ENCODE measurements at regions not wholly inside any gene's neighbourhood (a gene's known extent, or its start where the extent isn't known, plus 50 kb on each side); places are given as distances from the start of the nearest gene placed in this dataset.
"Not testable (repeated sequence)": the region's sequence is repeated elsewhere in the genome, so short reads cannot be mapped to it uniquely, and the experiment has no call there.

DNA sequence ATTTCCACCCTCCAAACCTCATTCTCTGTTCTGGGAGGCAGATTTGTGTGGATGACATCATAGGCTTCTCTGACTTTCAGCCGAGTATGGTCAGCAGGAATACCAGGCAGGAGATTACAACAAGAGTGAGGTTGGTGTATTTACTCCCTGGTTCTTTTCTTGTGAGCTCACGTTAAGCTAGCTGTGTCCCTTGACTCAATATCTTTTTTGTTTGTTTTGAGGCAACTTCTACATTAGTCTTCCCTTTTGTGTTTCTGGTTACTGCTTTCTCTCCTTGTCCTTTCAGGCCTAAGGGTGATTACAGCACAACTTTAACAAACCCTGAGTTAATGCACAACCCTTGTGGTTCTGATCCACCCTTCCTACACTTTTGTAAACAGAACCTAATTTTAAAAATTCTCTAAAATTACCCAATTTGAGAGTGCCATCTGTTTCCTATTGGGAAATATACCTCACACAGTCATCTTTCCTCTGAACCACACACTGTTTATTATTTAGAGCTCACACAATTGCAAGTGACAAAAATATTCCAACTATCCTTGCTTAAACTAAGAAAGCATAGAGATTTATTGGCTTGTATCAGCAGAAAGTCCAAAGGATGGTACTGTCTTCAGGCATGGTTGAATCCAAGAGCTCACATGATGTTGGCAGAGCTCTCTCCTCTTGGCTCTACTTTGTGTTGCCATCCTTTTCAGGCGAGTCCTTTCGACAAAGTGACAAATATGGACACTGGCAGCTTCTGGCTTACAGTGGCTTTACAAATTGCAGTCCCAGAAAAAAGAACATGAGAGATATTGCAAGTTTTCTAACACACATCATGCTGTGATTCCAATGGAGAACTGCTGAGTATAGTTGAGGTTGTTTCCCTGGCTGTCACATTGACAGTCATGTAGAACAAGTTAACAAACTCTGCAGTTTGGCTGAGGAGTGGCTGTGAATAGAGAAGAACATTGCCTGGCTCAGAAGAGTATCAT is 150.5 kb upstream of the DDIT4L start:
- no peak overlapping the region for H2AFZ ChIP-seq (ENCODE audit: low read length)
- H3K27me3 ChIP-seq (ENCODE audit: insufficient read depth, low read length) = no peaks in the 10 kb centered on the region
- no peaks in the 10 kb centered on the region for H3F3A ChIP-seq (ENCODE audit: insufficient read depth, low read length)
- TF ChIP-seq, protein P1, sequence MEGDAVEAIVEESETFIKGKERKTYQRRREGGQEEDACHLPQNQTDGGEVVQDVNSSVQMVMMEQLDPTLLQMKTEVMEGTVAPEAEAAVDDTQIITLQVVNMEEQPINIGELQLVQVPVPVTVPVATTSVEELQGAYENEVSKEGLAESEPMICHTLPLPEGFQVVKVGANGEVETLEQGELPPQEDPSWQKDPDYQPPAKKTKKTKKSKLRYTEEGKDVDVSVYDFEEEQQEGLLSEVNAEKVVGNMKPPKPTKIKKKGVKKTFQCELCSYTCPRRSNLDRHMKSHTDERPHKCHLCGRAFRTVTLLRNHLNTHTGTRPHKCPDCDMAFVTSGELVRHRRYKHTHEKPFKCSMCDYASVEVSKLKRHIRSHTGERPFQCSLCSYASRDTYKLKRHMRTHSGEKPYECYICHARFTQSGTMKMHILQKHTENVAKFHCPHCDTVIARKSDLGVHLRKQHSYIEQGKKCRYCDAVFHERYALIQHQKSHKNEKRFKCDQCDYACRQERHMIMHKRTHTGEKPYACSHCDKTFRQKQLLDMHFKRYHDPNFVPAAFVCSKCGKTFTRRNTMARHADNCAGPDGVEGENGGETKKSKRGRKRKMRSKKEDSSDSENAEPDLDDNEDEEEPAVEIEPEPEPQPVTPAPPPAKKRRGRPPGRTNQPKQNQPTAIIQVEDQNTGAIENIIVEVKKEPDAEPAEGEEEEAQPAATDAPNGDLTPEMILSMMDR (IDR thresholded peaks at IDR 0.05; ENCODE audit: low read length) = no peak
- no peak for TF ChIP-seq EZH2 (IDR thresholded peaks at IDR 0.05; ENCODE audit: borderline replicate concordance, low read length)
- H3K36me3 ChIP-seq (ENCODE audit: insufficient read depth, low read length) = no peaks in the 10 kb centered on the region
- H3K4me3 ChIP-seq (ENCODE audit: low read depth, low read length, poor library complexity, severe bottlenecking) = no peak overlapping the region
- no peak overlapping the region for H3K4me2 ChIP-seq (ENCODE audit: low read length)
- no peaks in the 10 kb centered on the region for H3K9me2 ChIP-seq (ENCODE audit: low read depth, low read length)
- H4K20me1 ChIP-seq (ENCODE audit: insufficient read depth, low read length) = no peaks in the 10 kb centered on the region
- H3K9me3 ChIP-seq (ENCODE audit: low read length) = no peaks in the 10 kb centered on the region
- H3K27ac ChIP-seq (ENCODE audit: low read depth, low read length, poor library complexity, severe bottlenecking) = no peak overlapping the region
- H3K79me2 ChIP-seq (ENCODE audit: insufficient read depth, low read length) = no peaks in the 10 kb centered on the region
- no peak overlapping the region for H3K9ac ChIP-seq (ENCODE audit: low read length)
- no peaks in the 10 kb centered on the region for H3K4me1 ChIP-seq (ENCODE audit: insufficient read depth, low read length, severe bottlenecking)

DNA sequence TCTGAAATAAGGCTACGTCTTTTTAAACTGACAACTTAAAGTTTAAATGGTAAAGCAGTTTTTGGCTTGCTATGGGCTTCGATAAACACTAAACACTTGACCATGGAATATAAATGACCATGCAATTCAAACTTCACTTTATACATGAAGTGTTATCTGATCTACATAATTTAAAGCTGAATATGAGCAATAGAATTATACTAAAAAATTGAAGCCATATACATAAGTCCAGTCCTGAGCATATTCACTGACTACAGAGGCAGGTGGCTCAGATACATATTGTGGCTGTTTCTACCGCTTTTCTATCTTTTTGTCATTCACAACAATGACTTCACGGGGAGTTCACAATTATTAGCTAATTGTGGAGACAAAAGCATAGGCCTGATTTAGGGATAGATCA is 149.6 kb upstream of the DDIT4L start:
- Histone ChIP-seq H3K9me3 (ENCODE audit: low read length) (no peaks in the 10 kb centered on the region), H3K9ac (ENCODE audit: low read length) (no peak overlapping the region), H3K4me1 (ENCODE audit: insufficient read depth, low read length, severe bottlenecking) (no peaks in the 10 kb centered on the region), H3K36me3 (ENCODE audit: insufficient read depth, low read length) (no peaks in the 10 kb centered on the region), H3F3A (ENCODE audit: insufficient read depth, low read length) (no peaks in the 10 kb centered on the region), H3K4me3 (ENCODE audit: low read depth, low read length, poor library complexity, severe bottlenecking) (no peak overlapping the region), H3K27me3 (ENCODE audit: insufficient read depth, low read length) (no peaks in the 10 kb centered on the region), H3K9me2 (ENCODE audit: low read depth, low read length) (no peaks in the 10 kb centered on the region), H3K79me2 (ENCODE audit: insufficient read depth, low read length) (no peaks in the 10 kb centered on the region), H3K27ac (ENCODE audit: low read depth, low read length, poor library complexity, severe bottlenecking) (no peak overlapping the region), H2AFZ (ENCODE audit: low read length) (no peak overlapping the region), H3K4me2 (ENCODE audit: low read length) (no peak overlapping the region), H4K20me1 (ENCODE audit: insufficient read depth, low read length) (no peaks in the 10 kb centered on the region)
- TF ChIP-seq EZH2 (IDR thresholded peaks at IDR 0.05; ENCODE audit: borderline replicate concordance, low read length) = no peak
- TF ChIP-seq, protein P1 (IDR thresholded peaks at IDR 0.05; ENCODE audit: low read length) = no peak

DNA sequence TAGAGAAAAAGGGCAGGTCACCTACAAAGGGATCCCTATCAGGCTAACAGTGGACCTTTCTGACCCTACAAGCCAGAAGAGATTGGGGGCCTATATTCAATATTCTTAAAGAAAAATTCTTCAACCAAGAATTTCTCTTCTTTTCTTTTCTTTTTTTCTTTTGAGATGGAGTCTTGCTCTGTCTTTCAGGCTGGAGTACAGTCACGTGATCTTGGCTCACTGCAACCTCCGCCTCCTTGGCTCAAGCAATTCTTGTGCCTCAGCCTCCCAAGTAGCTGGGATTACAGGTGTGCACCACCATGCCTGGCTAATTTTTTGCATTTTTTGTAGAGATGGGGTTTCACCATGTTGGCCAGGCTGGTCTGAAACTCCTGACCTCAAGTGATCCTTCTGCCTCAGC is 143.2 kb upstream of the DDIT4L start:
- not testable (repeated sequence) for H3K4me3 ChIP-seq (ENCODE audit: low read depth, low read length, poor library complexity, severe bottlenecking); H3K9me3 ChIP-seq (ENCODE audit: low read length); H3F3A ChIP-seq (ENCODE audit: insufficient read depth, low read length)

More for the DNA sequence above, 143.2 kb upstream of the DDIT4L start:
- not testable (repeated sequence) for H4K20me1 ChIP-seq (ENCODE audit: insufficient read depth, low read length); H3K4me1 ChIP-seq (ENCODE audit: insufficient read depth, low read length, severe bottlenecking); H3K79me2 ChIP-seq (ENCODE audit: insufficient read depth, low read length); H2AFZ ChIP-seq (ENCODE audit: low read length); H3K4me2 ChIP-seq (ENCODE audit: low read length); H3K27me3 ChIP-seq (ENCODE audit: insufficient read depth, low read length); H3K27ac ChIP-seq (ENCODE audit: low read depth, low read length, poor library complexity, severe bottlenecking); H3K36me3 ChIP-seq (ENCODE audit: insufficient read depth, low read length); H3K9me2 ChIP-seq (ENCODE audit: low read depth, low read length); H3K9ac ChIP-seq (ENCODE audit: low read length)
